NT2/D1 (cell line): ENCODE measurements at regions not wholly inside any gene's neighbourhood (a gene's known extent, or its start where the extent isn't known, plus 50 kb on each side); places are given as distances from the start of the nearest gene placed in this dataset.

Experiments used
- DNase-seq: peaks from one replicate; pipeline ENCODE4 v3.0.0-alpha.2; 2011; ENCODE audit warnings: low read depth, low spot score
- H3K27me3 ChIP-seq: 2 replicates; pipeline ENCODE4 v1.6.0; 2011; ENCODE audit warnings: mild to moderate bottlenecking; ENCODE audit not compliant: insufficient read length, insufficient read depth
- H3K36me3 ChIP-seq: 2 replicates; pipeline ENCODE4 v1.6.1; 2011; ENCODE audit warnings: mild to moderate bottlenecking, low read length, mixed read lengths; ENCODE audit not compliant: insufficient read depth, insufficient read length
- H3K4me1 ChIP-seq: 2 replicates; pipeline ENCODE4 v1.5.1; 2011; ENCODE audit not compliant: insufficient read depth, insufficient read length
- H3K4me3 ChIP-seq: 2 replicates; pipeline ENCODE4 v1.5.1; 2011; ENCODE audit warnings: low read depth; ENCODE audit not compliant: insufficient read length
- H3K9ac ChIP-seq: 2 replicates; pipeline ENCODE4 v1.6.0; 2011; ENCODE audit warnings: low read depth; ENCODE audit not compliant: insufficient read length
- H3K9me3 ChIP-seq: 2 replicates; pipeline ENCODE4 v1.5.1; 2011; ENCODE audit warnings: mild to moderate bottlenecking, low read length; ENCODE audit not compliant: insufficient read depth
- SUZ12 ChIP-seq: IDR thresholded peaks from 2 replicates; pipeline ENCODE4 v1.6.1; 2011; ENCODE audit not compliant: insufficient read length, insufficient read depth; ENCODE audit errors: extremely low read depth
- YY1 ChIP-seq: IDR thresholded peaks from 2 replicates; pipeline ENCODE4 v1.6.1; 2011; ENCODE audit not compliant: insufficient read length, insufficient read depth
- ZNF274 ChIP-seq: IDR thresholded peaks from 2 replicates; pipeline ENCODE4 v1.6.1; 2011; ENCODE audit warnings: mild to moderate bottlenecking, low read depth, low read length

DNA sequence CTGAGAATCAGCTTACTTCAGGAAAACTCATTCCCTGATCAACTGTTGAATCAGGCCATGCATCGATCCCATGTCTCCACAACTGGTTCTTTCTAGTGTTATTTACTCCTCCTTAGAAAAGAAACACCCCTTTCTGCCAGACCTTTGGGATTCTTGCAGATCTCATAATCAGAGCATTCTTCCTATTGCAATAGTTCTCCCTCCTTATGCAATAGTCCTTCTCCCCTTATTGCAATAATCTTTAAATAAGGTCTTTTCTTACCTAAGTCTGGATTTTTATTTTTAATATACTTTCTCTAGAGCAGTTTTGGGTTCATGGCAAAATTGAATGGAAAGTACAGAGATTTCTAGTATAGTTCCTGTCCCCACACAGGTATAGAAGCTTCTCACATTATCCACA, 141.9 kb upstream of the SGO1 start:
- TF ChIP-seq SUZ12, result no peak
- TF ChIP-seq YY1, result no peak
- TF ChIP-seq ZNF274, result no peak
- H3K36me3 ChIP-seq, result no peaks in the 10 kb centered on the region

DNA sequence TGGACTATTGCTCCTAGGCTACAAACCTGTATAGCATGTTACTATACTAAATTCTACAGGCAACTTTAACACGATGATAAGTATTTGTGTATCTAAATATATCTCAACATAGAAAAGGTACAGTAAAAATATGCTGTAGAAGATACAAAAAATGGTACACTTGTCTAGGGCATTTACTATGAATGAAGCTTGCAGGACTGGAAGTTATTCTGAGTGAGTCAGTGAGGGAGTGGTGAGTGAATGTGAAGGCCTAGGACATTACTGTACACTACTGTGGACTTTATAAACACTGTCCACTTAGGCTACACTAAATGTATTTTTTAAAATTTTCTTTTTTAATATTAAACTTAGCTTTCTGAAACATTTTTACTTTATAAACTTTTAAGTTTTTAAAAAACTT, 140.5 kb upstream of the SGO1 start:
- Histone ChIP-seq H3K9me3 (no peaks in the 10 kb centered on the region), H3K36me3 (no peaks in the 10 kb centered on the region), H3K27me3 (no peaks in the 10 kb centered on the region), H3K4me1 (no peaks in the 10 kb centered on the region), H3K4me3 (no peak overlapping the region), H3K9ac (no peak overlapping the region)
- TF ChIP-seq SUZ12, result no peak
- no peak for TF ChIP-seq ZNF274
- no peak for TF ChIP-seq YY1
- DNase-seq, result no peak

More for the DNA sequence above, 141.9 kb upstream of the SGO1 start:
- Histone ChIP-seq H3K9ac (no peak overlapping the region), H3K9me3 (no peaks in the 10 kb centered on the region), H3K27me3 (no peaks in the 10 kb centered on the region), H3K4me1 (no peaks in the 10 kb centered on the region), H3K4me3 (no peak overlapping the region)
- no peak for DNase-seq

DNA sequence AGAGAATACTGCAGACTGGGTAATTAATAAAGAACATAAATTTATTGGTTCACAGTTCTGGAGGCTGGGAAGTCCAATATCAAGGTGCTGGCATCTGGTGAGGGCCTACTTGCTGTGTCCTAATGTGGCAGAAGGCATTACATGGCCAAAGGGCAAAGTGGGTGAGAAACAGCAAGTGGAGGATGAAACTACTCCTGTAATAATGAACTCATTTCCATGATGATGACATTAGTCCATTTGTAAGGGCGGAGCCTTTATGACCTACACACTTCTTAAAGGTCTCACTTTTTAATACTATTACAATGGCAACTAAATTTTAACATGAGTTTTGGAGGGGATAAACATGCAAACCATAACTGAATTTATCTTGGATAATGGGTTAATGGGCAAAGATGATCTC, 139.6 kb upstream of the SGO1 start:
- Histone ChIP-seq H3K36me3 (no peaks in the 10 kb centered on the region), H3K4me3 (no peak overlapping the region), H3K27me3 (no peaks in the 10 kb centered on the region), H3K9me3 (no peaks in the 10 kb centered on the region), H3K9ac (no peak overlapping the region), H3K4me1 (no peaks in the 10 kb centered on the region)
- no peak for DNase-seq
- TF ChIP-seq ZNF274, result no peak
- TF ChIP-seq YY1, result no peak
- no peak for TF ChIP-seq SUZ12

DNA sequence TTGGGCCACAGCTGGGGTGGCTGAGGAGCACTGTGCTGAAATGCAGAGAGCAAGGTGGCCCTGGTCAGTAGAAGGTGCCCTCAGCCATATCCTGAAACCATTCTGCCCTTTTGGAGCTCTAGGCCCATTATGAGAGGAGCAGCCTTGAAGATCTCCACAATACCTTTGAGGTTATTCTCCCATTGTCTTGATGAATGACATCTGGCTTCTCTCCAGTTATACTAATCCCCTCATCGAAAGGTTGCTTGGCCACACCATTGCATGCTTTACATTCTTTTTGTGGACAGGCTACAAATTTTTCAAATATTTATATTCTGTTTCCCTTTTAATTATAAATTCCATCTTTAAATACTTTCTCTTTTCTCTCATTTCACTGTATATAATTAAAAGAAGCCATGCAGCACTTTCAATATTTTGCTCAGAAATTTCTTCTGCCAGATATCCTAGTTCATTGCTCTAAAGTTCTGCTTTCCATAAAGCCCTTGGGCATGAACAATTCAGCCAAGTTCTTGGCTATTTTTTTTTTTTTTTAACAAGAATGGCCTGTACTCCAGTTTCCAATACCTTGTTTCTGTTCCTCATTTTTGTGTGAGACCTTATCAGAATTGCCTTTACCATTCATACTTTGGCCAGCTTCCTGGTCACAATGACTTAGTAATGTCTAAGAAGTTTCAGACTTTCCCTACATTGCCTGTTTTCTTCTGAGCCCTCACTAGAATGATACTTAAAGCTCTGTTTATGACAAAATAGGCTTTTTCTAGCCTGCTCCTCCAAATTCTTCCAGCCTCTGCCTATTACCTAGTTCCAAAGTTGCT, 138.9 kb upstream of the SGO1 start:
- H3K27me3 ChIP-seq, result no peaks in the 10 kb centered on the region
- H3K9ac ChIP-seq, result no peak overlapping the region
- DNase-seq, result no peak
- no peak overlapping the region for H3K4me3 ChIP-seq
- no peaks in the 10 kb centered on the region for H3K9me3 ChIP-seq
- TF ChIP-seq ZNF274 (no peak), SUZ12 (no peak), YY1 (no peak)
- H3K4me1 ChIP-seq, result no peaks in the 10 kb centered on the region
- no peaks in the 10 kb centered on the region for H3K36me3 ChIP-seq

DNA sequence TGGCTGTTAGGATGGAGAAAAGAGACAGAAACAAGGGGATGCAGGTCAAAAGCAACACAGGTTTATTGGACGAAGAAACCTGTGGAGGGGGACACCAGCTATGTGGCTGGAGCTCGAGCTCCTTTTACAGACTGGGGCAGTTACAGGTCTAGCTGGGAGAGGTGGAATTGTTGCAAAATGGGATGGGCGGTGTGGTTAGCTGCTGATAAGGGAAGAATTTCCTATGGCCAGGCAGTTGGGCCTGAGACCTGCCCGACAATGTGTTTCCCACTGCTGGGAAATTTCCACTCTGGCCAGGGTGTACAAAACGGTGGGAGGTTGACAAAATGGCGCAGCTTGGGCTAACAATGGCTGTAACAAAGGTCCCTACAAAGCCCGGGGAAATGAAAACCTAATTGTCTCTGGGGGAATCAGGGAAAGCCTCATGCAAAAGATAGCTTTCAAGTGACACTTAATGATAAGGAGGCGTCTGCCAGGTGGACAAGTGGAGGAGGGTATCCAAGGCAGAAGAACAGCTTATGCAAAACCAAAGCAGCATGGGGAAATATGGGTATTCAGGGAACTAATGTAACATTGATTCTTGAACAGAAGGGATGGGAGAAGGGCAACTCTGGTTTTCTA, 137.4 kb upstream of the SGO1 start:
- Histone ChIP-seq H3K36me3 (no peaks in the 10 kb centered on the region), H3K4me3 (no peak overlapping the region), H3K9me3 (no peaks in the 10 kb centered on the region), H3K27me3 (no peaks in the 10 kb centered on the region), H3K4me1 (no peaks in the 10 kb centered on the region), H3K9ac (no peak overlapping the region)
- DNase-seq, result no peak
- TF ChIP-seq SUZ12 (no peak), YY1 (no peak), ZNF274 (no peak)

DNA sequence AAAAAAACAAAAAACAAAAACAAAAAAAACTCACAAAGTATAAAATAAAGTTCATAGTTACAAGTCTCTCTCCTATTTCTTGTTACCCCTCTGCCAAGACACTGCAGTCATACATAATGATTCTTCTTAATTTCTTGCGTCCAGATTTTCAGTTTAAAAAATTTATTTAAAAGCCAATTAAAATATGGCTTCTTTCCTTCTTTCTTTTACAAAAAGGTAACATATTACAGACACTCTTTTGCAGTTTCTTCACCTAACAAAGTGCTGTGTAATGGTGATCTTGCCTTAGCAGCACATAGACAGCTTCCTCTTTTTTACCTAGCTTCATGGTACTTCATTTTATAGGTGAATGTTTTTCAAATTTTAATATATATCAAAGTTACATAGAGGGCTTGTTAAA, 136.1 kb upstream of the SGO1 start:
- no peak overlapping the region for H3K4me3 ChIP-seq
- TF ChIP-seq SUZ12 (no peak), ZNF274 (no peak), YY1 (no peak)
- H3K36me3 ChIP-seq, result no peaks in the 10 kb centered on the region
- no peaks in the 10 kb centered on the region for H3K4me1 ChIP-seq
- H3K27me3 ChIP-seq, result no peaks in the 10 kb centered on the region
- H3K9ac ChIP-seq, result no peak overlapping the region
- no peaks in the 10 kb centered on the region for H3K9me3 ChIP-seq
- no peak for DNase-seq

DNA sequence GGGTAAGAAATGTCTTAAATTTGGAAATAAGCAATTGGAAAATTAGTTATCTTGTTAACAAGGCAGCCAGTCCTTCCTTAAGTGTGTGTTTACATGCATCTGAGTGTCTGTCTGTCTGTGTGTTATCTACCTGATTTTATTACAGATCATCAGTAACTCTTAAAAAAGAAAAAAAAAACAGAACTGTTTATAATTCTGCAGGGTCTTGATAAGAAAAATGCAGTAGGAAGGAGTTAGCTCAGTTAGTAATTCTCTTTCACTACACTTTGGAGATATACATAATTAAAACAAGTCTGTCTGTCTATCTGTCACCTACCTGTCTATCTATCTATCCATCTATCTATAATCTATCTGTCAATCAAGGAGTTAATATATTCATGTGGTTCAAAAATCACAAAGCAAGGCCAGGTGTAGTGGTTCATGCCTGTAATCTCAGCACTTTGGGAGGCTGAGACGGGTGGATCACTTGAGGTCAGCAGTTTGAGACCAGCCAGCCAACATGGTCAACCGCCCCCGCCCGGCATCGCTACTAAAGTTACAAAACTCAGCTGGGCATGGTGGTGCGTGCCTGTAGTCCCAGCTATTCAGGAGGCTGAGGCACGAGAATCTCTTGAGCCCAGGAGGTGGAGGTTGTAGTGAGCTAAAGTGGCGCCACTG, 135.5 kb upstream of the SGO1 start:
- H3K27me3 ChIP-seq, result no peaks in the 10 kb centered on the region
- H3K4me1 ChIP-seq, result no peaks in the 10 kb centered on the region
- H3K4me3 ChIP-seq, result no peak overlapping the region
- no peaks in the 10 kb centered on the region for H3K36me3 ChIP-seq
- H3K9me3 ChIP-seq, result no peaks in the 10 kb centered on the region
- no peak for TF ChIP-seq YY1
- TF ChIP-seq ZNF274, result no peak
- no peak for TF ChIP-seq SUZ12
- no peak for DNase-seq
- H3K9ac ChIP-seq, result no peak overlapping the region
